ENCODE measurements at regions not wholly inside any gene's neighbourhood (a gene's known extent, or its start where the extent isn't known, plus 50 kb on each side); places are given as distances from the start of the nearest gene placed in this dataset.

DNA sequence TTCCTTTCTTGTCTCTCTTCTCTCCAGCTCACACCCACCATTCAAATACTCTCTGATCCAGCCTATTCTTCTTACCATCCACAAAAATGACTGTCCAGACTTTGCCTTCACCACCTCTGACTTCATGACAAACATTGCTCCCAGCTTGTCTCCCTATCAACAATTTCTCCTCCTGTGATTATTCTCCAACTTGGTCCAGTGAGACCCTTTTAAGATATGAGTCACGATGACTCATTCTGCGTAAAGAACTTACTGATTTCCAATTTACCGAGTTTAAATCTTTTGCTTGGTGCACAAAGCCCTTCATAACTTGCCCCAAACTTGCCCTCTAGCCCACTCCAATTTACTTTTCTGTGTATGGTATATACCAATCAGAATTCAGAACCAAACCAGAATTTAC, 833.2 kb downstream of the MAFB start:
- Mint-ChIP-seq H3K9me3 (ENCODE audit: low read depth) (no peaks in the 10 kb centered on the region), H3K27ac (peak overlapping the region; percentile 3)

DNA sequence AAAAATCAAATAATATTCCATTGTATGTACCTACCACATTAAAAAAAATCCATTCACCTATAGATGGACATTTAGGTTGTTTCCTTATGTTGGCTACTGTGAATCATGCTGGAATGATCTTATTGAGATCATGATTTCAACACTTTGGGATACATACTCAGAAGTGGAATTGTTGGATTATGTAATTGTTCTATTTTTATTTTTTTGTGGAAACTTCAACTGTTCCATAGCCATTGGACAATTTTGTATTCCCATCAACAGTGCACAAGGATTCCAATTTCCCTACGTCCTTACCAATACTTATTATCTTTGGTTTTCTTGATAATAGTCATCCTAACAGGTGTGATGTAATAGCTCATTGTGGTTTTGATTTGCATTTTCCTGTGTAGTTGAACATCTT, 834.0 kb downstream of the MAFB start:
- no peaks in the 10 kb centered on the region for H3K36me3 Mint-ChIP-seq (ENCODE audit: insufficient read depth)
- H3K4me1 Mint-ChIP-seq (ENCODE audit: low read depth): peaks cover 41% of the 10 kb centered on the region
- H3K27me3 Mint-ChIP-seq: no peaks in the 10 kb centered on the region
- DNase-seq (ENCODE audit: low spot score, unreplicated experiment): no peak
- H3K4me3 Mint-ChIP-seq (ENCODE audit: low read depth): no peak overlapping the region
- TF ChIP-seq, protein P1, sequence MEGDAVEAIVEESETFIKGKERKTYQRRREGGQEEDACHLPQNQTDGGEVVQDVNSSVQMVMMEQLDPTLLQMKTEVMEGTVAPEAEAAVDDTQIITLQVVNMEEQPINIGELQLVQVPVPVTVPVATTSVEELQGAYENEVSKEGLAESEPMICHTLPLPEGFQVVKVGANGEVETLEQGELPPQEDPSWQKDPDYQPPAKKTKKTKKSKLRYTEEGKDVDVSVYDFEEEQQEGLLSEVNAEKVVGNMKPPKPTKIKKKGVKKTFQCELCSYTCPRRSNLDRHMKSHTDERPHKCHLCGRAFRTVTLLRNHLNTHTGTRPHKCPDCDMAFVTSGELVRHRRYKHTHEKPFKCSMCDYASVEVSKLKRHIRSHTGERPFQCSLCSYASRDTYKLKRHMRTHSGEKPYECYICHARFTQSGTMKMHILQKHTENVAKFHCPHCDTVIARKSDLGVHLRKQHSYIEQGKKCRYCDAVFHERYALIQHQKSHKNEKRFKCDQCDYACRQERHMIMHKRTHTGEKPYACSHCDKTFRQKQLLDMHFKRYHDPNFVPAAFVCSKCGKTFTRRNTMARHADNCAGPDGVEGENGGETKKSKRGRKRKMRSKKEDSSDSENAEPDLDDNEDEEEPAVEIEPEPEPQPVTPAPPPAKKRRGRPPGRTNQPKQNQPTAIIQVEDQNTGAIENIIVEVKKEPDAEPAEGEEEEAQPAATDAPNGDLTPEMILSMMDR (IDR thresholded peaks at IDR 0.05; ENCODE audit: unreplicated experiment): no peak
- H3K9me3 Mint-ChIP-seq (ENCODE audit: low read depth): no peaks in the 10 kb centered on the region
- H3K27ac Mint-ChIP-seq: no peak overlapping the region

More for the DNA sequence above, 833.2 kb downstream of the MAFB start:
- Mint-ChIP-seq H3K27me3 (no peaks in the 10 kb centered on the region), H3K4me3 (ENCODE audit: low read depth) (no peak overlapping the region), H3K36me3 (ENCODE audit: insufficient read depth) (no peaks in the 10 kb centered on the region), H3K4me1 (ENCODE audit: low read depth) (peaks cover 38% of the 10 kb centered on the region)
- TF ChIP-seq, protein P1 (IDR thresholded peaks at IDR 0.05; ENCODE audit: unreplicated experiment): no peak
- no peak for DNase-seq (ENCODE audit: low spot score, unreplicated experiment)

DNA sequence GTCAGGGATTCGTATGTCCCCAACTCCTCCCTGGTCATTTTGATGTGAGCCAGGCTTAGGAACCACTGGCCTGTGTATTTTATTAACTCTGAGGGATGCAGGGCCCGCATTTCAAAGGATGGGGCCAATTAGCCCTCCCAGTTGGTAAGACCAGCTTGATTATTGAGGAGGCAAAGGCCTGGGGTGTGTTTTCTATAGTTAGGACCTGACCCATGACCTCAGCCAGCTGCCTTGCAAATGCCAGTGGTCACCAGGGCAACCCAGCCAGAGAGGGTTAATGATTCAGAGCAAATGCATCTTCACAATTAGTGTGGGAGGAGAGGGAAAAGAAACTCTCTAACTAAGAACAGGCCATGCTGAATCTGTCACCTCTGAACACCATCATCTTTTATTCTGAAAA, 835.4 kb downstream of the MAFB start:
- TF ChIP-seq, protein P1 (IDR thresholded peaks at IDR 0.05; ENCODE audit: unreplicated experiment): no peak
- Mint-ChIP-seq H3K4me1 (ENCODE audit: low read depth) (peaks cover 40% of the 10 kb centered on the region), H3K27ac (no peak overlapping the region), H3K4me3 (ENCODE audit: low read depth) (no peak overlapping the region), H3K27me3 (no peaks in the 10 kb centered on the region), H3K36me3 (ENCODE audit: insufficient read depth) (no peaks in the 10 kb centered on the region), H3K9me3 (ENCODE audit: low read depth) (no peaks in the 10 kb centered on the region)
- DNase-seq (ENCODE audit: low spot score, unreplicated experiment): no peak

DNA sequence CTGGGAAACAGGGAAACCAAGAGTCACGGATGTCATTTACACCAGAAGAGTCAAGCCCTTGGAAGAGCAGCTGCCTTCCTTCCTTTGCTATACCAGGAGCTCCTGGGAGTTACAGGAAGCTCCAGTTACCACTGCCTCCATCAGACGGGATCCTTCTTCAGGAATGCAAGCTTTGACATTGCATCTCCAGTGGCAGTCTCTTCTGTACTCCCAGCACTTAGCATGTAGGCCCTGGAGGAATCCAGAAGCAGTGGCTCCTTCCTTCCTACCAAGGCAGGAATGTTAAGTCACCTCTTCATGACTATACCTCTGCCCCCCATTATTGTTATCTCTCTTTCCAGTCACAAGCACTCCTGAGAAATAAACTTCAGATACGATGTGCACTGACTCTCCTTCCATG, 836.0 kb downstream of the MAFB start:
- H3K27ac Mint-ChIP-seq: no peak overlapping the region
- no peaks in the 10 kb centered on the region for H3K36me3 Mint-ChIP-seq (ENCODE audit: insufficient read depth)
- no peak overlapping the region for H3K4me3 Mint-ChIP-seq (ENCODE audit: low read depth)
- no peak for DNase-seq (ENCODE audit: low spot score, unreplicated experiment)
- TF ChIP-seq, protein P1 (IDR thresholded peaks at IDR 0.05; ENCODE audit: unreplicated experiment): no peak
- no peaks in the 10 kb centered on the region for H3K9me3 Mint-ChIP-seq (ENCODE audit: low read depth)
- H3K4me1 Mint-ChIP-seq (ENCODE audit: low read depth): peaks cover 36% of the 10 kb centered on the region
- no peaks in the 10 kb centered on the region for H3K27me3 Mint-ChIP-seq

DNA sequence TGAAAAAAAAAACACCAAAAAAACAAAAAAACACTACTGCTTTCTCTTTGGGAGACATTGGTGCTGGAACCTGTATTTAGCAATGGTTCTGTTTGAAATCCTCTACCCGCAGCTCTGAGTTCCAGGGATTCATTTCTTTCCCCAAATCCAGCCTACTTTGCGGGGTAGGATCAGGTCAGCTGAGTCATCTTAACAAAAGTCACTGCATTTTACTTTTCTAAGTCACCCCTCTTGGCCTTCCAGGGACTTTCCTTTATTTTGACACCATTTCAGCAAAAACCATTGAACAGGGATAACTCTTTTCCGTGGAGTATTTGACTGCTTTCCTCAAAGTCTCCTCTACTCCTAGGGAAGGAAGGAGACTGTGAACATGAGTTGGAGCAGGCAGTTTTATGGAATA, 837.6 kb downstream of the MAFB start:
- TF ChIP-seq, protein P1 (IDR thresholded peaks at IDR 0.05; ENCODE audit: unreplicated experiment): no peak
- no peak for DNase-seq (ENCODE audit: low spot score, unreplicated experiment)
- Mint-ChIP-seq H3K27me3 (peaks cover 3% of the 10 kb centered on the region), H3K4me3 (ENCODE audit: low read depth) (no peak overlapping the region), H3K9me3 (ENCODE audit: low read depth) (no peaks in the 10 kb centered on the region), H3K4me1 (ENCODE audit: low read depth) (peaks cover 28% of the 10 kb centered on the region), H3K27ac (no peak overlapping the region), H3K36me3 (ENCODE audit: insufficient read depth) (no peaks in the 10 kb centered on the region)

All from progenitor cell of endocrine pancreas (in vitro differentiated cells).